Left lobe of liver (tissue), 2 donors: ENCODE measurements at regions not wholly inside any gene's neighbourhood (a gene's known extent, or its start where the extent isn't known, plus 50 kb on each side); places are given as distances from the start of the nearest gene placed in this dataset.

ENCODE experiments used
- ATAC-seq: fragments of 200-7000 bp; cut with Tn5 transposase; one replicate; pipeline ENCODE4 v1.9.1; 2020; ENCODE audit warnings: mild to moderate bottlenecking, moderate library complexity
- DNase-seq: peaks from one replicate; pipeline ENCODE4 v3.0.0-alpha.2; 2020; ENCODE audit warnings: low spot score
- donor health status: DM: no; HTN: no; CAD: no; lungs with moderate emphysema.
- donor health status: DM: no; HTN: yes; CAD: no.

DNA sequence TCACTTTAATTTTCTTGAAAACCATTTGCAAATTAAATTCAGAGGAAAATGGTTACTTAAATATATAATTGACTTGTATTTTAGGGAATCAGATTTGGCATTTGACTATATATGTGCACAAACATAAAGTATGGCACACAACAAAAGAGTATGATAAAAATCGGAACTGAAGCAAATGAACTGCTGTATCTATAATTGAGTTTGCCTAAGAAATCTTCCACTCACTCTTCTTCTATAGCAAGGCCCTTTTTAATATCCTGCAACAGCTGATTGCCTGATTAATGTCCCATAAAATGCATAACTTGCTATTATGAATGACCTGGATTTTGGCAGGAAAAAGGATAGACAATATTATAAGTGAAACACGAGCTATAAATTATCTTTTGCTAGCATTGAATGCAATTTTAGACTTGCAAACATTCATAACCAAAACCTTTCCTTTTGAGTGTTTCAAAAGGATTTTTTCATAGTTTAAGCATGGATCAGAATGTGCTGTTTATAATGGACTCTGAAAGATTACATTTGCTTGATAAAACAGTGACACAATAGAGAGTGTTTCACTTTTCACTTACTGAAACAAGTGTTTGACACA lies 2204.3 kb downstream of the MRPL39 start:
- ATAC-seq (no peak), DNase-seq (no peak)

GRCh38 chr21:23401278-23401677 lies 2206.0 kb downstream of the MRPL39 start:
- ATAC-seq: no peak

DNA sequence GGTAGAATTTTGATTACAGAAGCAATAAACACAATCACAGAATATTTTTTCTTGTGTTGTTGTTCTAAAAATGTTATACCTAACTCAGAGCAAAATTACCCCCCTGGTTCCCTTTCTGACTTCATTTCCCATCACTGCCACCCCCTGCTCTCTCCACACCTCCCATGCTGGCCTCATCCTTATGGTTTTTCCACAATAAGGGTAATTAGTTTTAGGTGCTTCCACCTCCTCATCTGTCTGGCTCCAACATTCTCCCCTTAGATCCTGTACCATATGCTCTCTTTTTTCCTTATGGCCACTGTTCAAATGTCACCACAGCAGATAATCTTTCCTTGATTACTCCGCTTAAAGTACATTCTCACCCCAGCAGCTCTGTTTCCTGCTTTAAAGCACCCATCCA lies 2208.6 kb downstream of the MRPL39 start:
- ATAC-seq: no peak

More at GRCh38 chr21:23401278-23401677, 2206.0 kb downstream of the MRPL39 start:
- no peak for DNase-seq

DNA sequence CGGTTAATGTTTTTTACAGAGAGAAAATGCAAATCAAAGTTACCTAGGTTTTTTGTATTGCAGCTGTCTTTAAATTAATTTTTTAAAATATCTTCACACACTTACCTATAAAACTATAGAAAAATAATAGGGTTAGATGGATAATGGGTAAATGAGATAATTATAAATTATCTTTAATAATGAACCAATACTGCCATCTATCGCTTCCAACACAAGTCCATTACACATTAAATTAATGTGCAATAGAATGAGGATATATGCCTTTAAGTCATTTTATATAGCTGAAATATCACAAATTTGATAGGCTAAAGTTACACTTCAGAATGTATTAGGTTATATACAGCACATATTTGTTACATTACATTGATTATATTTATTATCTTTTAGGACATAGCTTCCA lies 2212.8 kb downstream of the MRPL39 start:
- DNase-seq (no peak), ATAC-seq (no peak)

More for the DNA sequence above, 2208.6 kb downstream of the MRPL39 start:
- no peak for DNase-seq

DNA sequence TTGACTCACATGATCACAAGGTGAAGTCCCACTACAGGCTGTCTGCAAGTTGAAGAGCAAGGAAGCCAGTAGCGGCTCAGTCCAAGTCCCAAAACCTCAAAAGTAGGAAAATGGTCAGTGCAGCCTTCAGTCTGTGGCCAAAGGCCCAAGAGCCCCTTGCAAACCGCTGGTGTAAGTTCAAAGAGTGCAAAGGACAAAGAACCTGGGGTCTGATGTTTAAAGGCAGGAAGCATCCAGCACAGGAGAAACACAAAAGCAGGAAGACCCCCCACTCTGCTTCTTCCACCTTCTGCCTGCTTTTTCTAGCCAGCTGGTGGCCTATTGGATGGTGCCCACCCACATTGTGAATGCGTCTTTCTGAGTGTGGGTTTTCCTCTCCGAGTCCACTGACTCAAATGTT lies 2222.6 kb downstream of the MRPL39 start:
- no peak for ATAC-seq
- no peak for DNase-seq

DNA sequence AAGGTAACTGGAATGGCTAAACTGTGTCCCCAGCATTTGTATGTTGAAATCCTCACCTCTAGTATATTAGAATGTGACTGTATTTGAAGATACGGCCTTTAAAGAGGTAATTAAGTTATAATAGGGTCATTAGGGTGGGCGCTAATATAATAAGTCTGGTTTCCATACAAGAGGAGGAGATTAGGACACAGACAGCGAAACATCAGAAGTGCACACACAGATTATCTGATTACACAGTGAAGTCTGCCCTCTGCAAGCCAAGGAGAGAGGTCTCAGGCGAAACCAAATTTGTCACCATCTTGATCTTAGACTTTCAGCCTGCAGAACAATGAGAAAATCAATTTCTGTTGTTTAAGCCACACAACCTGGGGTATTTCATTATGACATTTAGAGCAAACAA lies 2233.1 kb downstream of the MRPL39 start:
- no peak for ATAC-seq
- no peak for DNase-seq

DNA sequence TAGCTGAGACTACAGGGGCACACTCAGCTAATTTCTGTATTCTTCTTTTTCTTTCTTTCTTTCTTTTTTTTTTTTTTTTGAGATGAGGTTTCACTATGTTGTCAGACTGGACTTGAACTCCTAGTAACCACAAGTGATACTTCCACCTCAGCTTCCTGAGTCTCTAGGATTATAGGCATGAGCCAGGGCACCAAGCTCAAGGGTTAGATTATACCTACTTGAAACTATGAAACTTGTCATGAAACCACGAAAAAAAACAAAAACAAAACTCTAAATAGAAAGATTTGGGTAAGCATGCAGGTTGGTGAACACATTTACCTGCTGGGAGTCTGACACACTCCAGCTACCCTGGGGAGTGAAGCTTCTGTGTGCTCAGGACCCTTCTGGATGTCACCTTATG lies 2250.4 kb downstream of the MRPL39 start:
- no peak for DNase-seq
- ATAC-seq: no peak

DNA sequence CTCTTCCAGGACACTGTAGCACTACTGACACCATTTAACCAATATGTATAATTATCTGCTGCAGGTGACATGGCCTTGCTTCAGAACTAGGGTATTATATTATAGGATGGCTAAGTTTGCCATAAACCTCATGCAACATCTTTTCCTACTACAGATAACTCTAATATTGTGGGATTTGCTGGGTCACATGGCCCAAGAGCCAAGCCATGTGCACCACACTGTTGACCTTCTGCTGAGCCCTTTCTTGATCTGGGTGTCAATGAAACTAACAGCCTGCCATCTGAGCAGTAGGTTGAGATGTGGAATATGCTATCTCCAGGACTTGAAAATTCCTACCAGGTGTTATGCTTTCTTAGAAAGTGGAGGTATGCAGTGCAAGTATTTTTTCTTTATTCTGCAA lies 2291.1 kb downstream of the MRPL39 start:
- ATAC-seq (no peak), DNase-seq (no peak)

DNA sequence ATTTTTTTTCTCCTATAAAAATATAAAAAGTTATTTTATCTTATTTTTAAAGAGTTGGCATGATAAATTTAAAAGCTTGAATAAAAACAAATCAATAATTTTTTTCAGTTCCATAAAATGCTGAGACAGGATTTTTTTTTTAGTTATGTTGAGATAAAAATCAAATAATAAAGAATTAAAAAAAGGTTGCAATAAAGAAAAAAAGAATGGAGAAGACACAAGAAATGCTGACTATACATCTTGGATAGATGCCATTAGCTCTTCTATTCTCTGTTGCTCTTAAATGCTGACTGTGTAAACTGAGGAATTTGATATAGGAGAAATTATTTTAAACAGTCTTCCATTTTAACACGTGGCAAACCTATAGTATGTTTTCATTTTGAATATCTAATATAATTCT lies 2298.5 kb downstream of the MRPL39 start:
- DNase-seq (no peak), ATAC-seq (no peak)

DNA sequence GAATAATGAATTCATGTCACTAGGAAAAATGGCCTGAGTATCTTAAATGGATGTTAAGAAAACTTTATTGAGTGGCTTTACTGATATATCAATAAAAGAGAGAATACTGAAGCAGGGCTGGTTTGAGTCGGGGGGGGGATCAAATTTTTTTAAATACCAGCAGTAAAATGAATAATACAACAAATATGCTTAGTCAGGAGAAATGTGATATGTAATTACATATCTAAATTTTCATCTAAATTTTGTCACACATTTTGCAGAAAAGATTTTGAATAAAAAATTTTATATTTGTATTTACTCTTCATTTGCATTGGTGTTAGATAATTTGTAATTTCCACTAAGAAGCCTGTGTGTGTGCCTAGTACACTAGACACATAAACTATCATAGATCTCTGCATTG lies 2300.2 kb downstream of the MRPL39 start:
- DNase-seq (no peak), ATAC-seq (no peak)

DNA sequence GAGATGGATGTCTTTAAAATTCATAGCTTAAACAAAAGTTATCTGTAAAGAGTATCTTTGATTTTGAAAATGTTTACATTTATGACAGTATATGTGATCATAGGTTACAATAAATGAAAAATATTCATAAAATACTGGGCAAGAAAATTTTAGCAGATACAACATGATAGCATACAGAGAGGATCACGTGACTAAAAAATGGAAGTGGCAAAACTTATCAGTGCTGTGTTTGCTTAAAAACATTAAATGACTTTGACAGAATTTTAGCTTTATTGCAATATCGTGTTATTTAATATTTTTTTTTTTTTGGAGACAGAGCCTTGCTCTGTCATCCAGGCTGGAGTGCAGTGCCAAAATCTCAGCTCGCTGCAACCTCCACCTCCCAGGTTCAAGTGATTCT lies 2294.1 kb downstream of the NCAM2 start:
- no peak for ATAC-seq
- DNase-seq: no peak

- no peak for ATAC-seq
- no peak for DNase-seq
Observed at GRCh38 chr21:23281917-23282316, 2283.7 kb downstream of the NCAM2 start.

- ATAC-seq: no peak
Observed at GRCh38 chr21:23249760-23250159, 2251.6 kb downstream of the NCAM2 start.

GRCh38 chr21:23247334-23247733 lies 2249.1 kb downstream of the NCAM2 start:
- ATAC-seq: no peak

More at GRCh38 chr21:23249760-23250159, 2251.6 kb downstream of the NCAM2 start:
- DNase-seq: no peak

GRCh38 chr21:23245255-23245654 lies 2247.0 kb downstream of the NCAM2 start:
- ATAC-seq (no peak), DNase-seq (no peak)

More at GRCh38 chr21:23247334-23247733, 2249.1 kb downstream of the NCAM2 start:
- DNase-seq: no peak

GRCh38 chr21:23223882-23224281 lies 2225.7 kb downstream of the NCAM2 start:
- no peak for ATAC-seq
- DNase-seq: no peak

DNA sequence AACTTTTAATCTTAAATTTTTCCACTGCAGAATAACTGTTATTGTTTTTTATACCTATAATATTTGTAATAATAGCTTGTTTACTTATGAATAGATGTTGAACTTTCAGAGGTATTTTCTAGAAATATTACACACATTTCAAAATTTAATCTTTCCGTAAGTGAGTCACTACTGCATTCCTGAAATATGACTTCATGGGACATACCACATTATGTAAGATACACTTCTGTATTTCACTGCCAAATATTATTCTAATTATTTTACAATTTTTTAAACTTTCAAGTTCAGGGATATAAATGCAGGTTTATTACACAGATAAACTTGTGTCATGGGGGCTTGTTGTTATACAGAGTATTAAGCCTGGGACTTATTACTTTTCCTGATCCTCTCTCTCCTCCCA lies 2220.5 kb downstream of the NCAM2 start:
- no peak for DNase-seq
- ATAC-seq: no peak

DNA sequence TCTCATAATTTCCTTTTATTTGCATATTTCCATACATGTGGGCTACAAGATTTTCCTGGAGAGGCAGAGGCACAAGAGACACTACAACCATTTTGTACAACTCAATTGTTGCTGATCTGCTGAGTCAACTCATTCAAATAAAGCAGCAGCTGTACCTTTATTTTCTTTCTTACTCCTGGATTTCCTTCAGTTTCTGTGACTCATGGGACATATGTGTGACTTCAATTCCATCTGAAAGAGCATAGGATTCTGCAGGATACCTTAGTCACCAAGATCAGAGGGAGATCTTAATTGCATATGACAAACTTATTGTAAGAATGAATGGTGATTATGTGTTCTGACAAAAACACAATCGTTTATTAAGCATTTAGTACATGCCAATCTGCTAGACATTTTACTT lies 2219.4 kb downstream of the NCAM2 start:
- DNase-seq (no peak), ATAC-seq (no peak)

- DNase-seq (no peak), ATAC-seq (no peak)
Observed at GRCh38 chr21:23215261-23215660, 2217.1 kb downstream of the NCAM2 start.
